ENCODE measurements at regions not wholly inside any gene's neighbourhood (a gene's known extent, or its start where the extent isn't known, plus 50 kb on each side); places are given as distances from the start of the nearest gene placed in this dataset.

DNA sequence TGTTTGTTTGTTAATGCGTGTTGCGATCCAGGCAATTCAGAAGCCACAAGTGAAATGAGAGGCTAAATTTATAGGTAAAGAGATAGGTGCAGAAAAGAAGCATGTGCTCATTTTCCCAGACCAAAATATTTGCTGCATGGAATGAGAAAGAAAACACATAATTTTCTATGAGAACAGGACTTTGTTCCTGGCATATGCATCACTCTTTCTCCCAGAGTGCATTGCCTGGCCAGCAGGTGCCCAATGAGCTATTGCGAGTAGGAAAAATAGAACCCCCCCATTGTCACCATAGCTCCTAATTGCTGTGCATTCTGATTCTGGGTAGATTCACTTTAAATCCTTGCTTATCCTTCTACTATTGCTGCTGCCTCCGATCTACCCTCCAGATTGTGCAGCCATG, 410.4 kb downstream of the PMP22 start:
- Histone ChIP-seq H3K4me3 (ENCODE audit: low read length) (no peak overlapping the region), H3F3A (ENCODE audit: insufficient read depth, low read length) (no peaks in the 10 kb centered on the region), H4K20me1 (ENCODE audit: insufficient read depth, low read length) (no peaks in the 10 kb centered on the region), H3K4me2 (ENCODE audit: low read depth, low read length) (no peak overlapping the region), H2AFZ (ENCODE audit: low read length) (no peak overlapping the region), H3K79me2 (ENCODE audit: low read length) (no peaks in the 10 kb centered on the region), H3K9ac (ENCODE audit: low read length) (no peak overlapping the region), H3K4me1 (ENCODE audit: low read length) (no peaks in the 10 kb centered on the region), H3K27me3 (replicated peaks; ENCODE audit: insufficient read depth, low read length) (no peaks in the 10 kb centered on the region), H3K27ac (ENCODE audit: low read length) (no peak overlapping the region), H3K9me3 (replicated peaks; ENCODE audit: insufficient read depth, low read length) (no peaks in the 10 kb centered on the region), H3K36me3 (replicated peaks; ENCODE audit: insufficient read depth, low read length) (no peaks in the 10 kb centered on the region), H3K9me2 (replicated peaks; ENCODE audit: insufficient read depth, low read length) (no peaks in the 10 kb centered on the region)
- TF ChIP-seq, protein P1, sequence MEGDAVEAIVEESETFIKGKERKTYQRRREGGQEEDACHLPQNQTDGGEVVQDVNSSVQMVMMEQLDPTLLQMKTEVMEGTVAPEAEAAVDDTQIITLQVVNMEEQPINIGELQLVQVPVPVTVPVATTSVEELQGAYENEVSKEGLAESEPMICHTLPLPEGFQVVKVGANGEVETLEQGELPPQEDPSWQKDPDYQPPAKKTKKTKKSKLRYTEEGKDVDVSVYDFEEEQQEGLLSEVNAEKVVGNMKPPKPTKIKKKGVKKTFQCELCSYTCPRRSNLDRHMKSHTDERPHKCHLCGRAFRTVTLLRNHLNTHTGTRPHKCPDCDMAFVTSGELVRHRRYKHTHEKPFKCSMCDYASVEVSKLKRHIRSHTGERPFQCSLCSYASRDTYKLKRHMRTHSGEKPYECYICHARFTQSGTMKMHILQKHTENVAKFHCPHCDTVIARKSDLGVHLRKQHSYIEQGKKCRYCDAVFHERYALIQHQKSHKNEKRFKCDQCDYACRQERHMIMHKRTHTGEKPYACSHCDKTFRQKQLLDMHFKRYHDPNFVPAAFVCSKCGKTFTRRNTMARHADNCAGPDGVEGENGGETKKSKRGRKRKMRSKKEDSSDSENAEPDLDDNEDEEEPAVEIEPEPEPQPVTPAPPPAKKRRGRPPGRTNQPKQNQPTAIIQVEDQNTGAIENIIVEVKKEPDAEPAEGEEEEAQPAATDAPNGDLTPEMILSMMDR (IDR thresholded peaks at IDR 0.05; ENCODE audit: low read length), result no peak
- no peak for TF ChIP-seq EZH2phosphoT487 (IDR thresholded peaks at IDR 0.05; ENCODE audit: low read length)
- DNase-seq, result no peak

DNA sequence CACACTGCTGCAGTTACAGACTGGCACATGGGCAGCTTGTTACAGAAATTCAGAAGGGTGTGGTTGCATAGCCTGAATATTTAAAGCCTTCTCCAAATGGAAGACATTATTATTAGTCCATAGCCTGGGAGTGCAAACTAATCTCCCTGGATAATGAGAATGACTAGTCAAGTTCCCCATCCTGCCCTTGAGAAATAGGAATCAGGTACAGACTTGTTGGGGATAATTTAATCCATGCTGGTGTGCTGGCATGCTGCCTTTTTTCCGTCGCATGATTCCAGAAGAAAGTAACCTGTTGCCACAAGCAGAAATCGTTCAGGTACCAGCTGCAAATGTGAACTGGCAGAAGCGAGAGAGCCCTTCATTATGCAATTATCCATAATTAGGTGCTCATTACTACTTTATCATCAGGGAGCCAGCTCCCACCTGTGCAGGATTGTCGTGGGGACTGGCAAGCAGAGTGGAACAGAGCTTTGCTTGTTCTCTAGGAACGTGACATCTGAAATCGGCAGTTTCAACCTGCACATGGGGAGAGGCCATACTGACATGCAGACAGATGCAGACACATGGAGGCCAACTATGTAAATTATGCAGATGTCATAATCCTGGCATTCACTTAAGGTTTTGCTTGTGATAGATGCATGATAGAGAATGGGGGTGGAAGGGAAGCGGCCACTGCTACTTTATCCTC, 419.4 kb downstream of the PMP22 start:
- no peaks in the 10 kb centered on the region for H3K9me3 ChIP-seq (replicated peaks; ENCODE audit: insufficient read depth, low read length)
- H3K4me1 ChIP-seq (ENCODE audit: low read length), result no peaks in the 10 kb centered on the region
- no peak overlapping the region for H3K4me3 ChIP-seq (ENCODE audit: low read length)
- no peak for DNase-seq
- no peaks in the 10 kb centered on the region for H3F3A ChIP-seq (ENCODE audit: insufficient read depth, low read length)
- H3K27ac ChIP-seq (ENCODE audit: low read length), result no peak overlapping the region
- H3K27me3 ChIP-seq (replicated peaks; ENCODE audit: insufficient read depth, low read length), result no peaks in the 10 kb centered on the region
- H3K9ac ChIP-seq (ENCODE audit: low read length), result no peak overlapping the region
- TF ChIP-seq EZH2phosphoT487 (IDR thresholded peaks at IDR 0.05; ENCODE audit: low read length) (no peak), EZH2 (optimal IDR thresholded peaks at IDR 0.05; ENCODE audit: low read depth, low read length) (no peak)
- TF ChIP-seq, protein P1 (IDR thresholded peaks at IDR 0.05; ENCODE audit: low read length), result no peak
- H3K4me2 ChIP-seq (ENCODE audit: low read depth, low read length), result no peak overlapping the region
- H2AFZ ChIP-seq (ENCODE audit: low read length), result no peak overlapping the region
- no peaks in the 10 kb centered on the region for H3K9me2 ChIP-seq (replicated peaks; ENCODE audit: insufficient read depth, low read length)
- H3K79me2 ChIP-seq (ENCODE audit: low read length), result no peaks in the 10 kb centered on the region
- no peaks in the 10 kb centered on the region for H3K36me3 ChIP-seq (replicated peaks; ENCODE audit: insufficient read depth, low read length)
- no peaks in the 10 kb centered on the region for H4K20me1 ChIP-seq (ENCODE audit: insufficient read depth, low read length)

DNA sequence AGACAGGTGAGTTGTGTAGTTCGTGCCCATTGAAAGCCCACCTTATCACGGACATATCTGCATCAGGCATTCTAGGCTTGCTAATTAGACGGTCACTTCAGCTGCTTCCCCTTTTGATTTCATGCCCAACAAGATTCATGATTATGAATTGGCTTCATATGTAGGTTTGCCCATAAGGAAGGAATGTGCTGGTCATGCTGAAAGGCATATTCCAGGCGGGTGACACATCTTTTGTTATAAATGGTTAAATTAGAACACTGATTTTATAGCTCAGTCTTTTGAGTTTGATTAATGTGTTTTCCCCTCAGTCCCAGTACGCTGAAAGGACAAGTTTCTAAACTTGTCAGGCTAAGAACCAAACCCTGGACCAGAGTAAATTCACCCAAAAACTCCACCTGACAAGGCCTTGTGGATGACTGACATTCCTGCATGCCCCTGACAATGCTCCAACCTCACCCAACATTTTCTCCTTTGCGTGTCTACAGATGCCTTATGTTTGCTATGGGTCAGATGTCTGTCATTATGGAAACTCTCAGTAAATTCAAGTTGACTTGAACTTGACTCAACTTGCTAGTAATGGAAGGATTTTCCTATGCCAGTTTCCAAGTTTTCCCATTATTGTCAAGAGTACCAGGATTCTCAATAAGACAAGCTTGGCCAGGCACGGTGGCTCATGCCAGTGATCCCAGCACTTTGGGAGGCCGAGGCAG, 421.9 kb downstream of the PMP22 start:
- Histone ChIP-seq H3K4me1 (ENCODE audit: low read length) (no peaks in the 10 kb centered on the region), H3K27ac (ENCODE audit: low read length) (no peak overlapping the region), H3K9me3 (replicated peaks; ENCODE audit: insufficient read depth, low read length) (no peaks in the 10 kb centered on the region), H3K4me2 (ENCODE audit: low read depth, low read length) (no peak overlapping the region), H3K36me3 (replicated peaks; ENCODE audit: insufficient read depth, low read length) (no peaks in the 10 kb centered on the region), H4K20me1 (ENCODE audit: insufficient read depth, low read length) (no peaks in the 10 kb centered on the region), H3K27me3 (replicated peaks; ENCODE audit: insufficient read depth, low read length) (no peaks in the 10 kb centered on the region), H3K79me2 (ENCODE audit: low read length) (no peaks in the 10 kb centered on the region), H2AFZ (ENCODE audit: low read length) (no peak overlapping the region), H3K4me3 (ENCODE audit: low read length) (no peak overlapping the region), H3K9me2 (replicated peaks; ENCODE audit: insufficient read depth, low read length) (no peaks in the 10 kb centered on the region), H3K9ac (ENCODE audit: low read length) (no peak overlapping the region), H3F3A (ENCODE audit: insufficient read depth, low read length) (no peaks in the 10 kb centered on the region)
- DNase-seq, result no peak
- TF ChIP-seq EZH2 (optimal IDR thresholded peaks at IDR 0.05; ENCODE audit: low read depth, low read length), result no peak
- TF ChIP-seq, protein P1 (IDR thresholded peaks at IDR 0.05; ENCODE audit: low read length), result no peak
- no peak for TF ChIP-seq EZH2phosphoT487 (IDR thresholded peaks at IDR 0.05; ENCODE audit: low read length)
